Liver (tissue), 8 donors: ENCODE measurements at regions not wholly inside any gene's neighbourhood (a gene's known extent, or its start where the extent isn't known, plus 50 kb on each side); places are given as distances from the start of the nearest gene placed in this dataset.

Source experiments
- DNase-seq: peaks from one replicate; pipeline ENCODE4 v3.0.0-alpha.2; 2017; ENCODE audit warnings: low spot score
- H3K27ac ChIP-seq, 2 donors: one replicate each; pipeline ENCODE4 v1.7.0; 2013; ENCODE audit warnings: inconsistent platforms in 2 of 2, low read length in 2 of 2, control low read depth in 1 of 2, low read depth in 1 of 2, mild to moderate bottlenecking in 1 of 2
- H3K27me3 ChIP-seq, 4 donors: one replicate each; pipeline versions ENCODE4 v1.6.1 to v1.7.0; 2013; ENCODE audit warnings: low read length in 3 of 4, inconsistent platforms in 1 of 4, mild to moderate bottlenecking in 1 of 4, moderate library complexity in 1 of 4; ENCODE audit not compliant: control insufficient read depth in 4 of 4, insufficient read depth in 4 of 4
- H3K36me3 ChIP-seq, 4 donors: one replicate each; pipeline versions ENCODE4 v1.6.1 to v1.7.0; 2013; ENCODE audit warnings: low read length in 3 of 4, mild to moderate bottlenecking in 3 of 4, low read depth in 1 of 4, moderate library complexity in 1 of 4; ENCODE audit not compliant: control insufficient read depth in 4 of 4, insufficient read depth in 3 of 4
- H3K4me1 ChIP-seq, 4 donors: one replicate each; pipeline versions ENCODE4 v1.6.1 to v1.7.0; 2013; ENCODE audit warnings: low read length in 3 of 4, mild to moderate bottlenecking in 3 of 4, moderate library complexity in 1 of 4; ENCODE audit not compliant: control insufficient read depth in 4 of 4, insufficient read depth in 4 of 4
- H3K4me3 ChIP-seq, 3 donors: one replicate each; pipeline versions ENCODE4 v1.6.1 to v1.7.0; 2013; ENCODE audit warnings: low read length in 3 of 3, control low read depth in 1 of 3, low read depth in 1 of 3, mild to moderate bottlenecking in 1 of 3
- H3K9ac ChIP-seq, 2 donors: one replicate each; pipeline ENCODE4 v1.7.0; 2013; ENCODE audit warnings: low read length in 2 of 2, mild to moderate bottlenecking in 2 of 2, moderate library complexity in 2 of 2, control low read depth in 1 of 2, low read depth in 1 of 2
- H3K9me3 ChIP-seq, 4 donors: one replicate each; pipeline versions ENCODE4 v1.6.1 to v1.7.0; 2013; ENCODE audit warnings: low read length in 3 of 4; ENCODE audit not compliant: control insufficient read depth in 4 of 4
- EGR1 ChIP-seq, 2 donors: IDR thresholded peaks; 2 replicates each; pipeline ENCODE4 v1.6.1; 2016 to 2018; ENCODE audit warnings: antibody characterized with exemption in 2 of 2, low read depth in 2 of 2
- FOXA1 ChIP-seq: IDR thresholded peaks from 2 replicates; pipeline ENCODE4 v1.6.1; 2016; ENCODE audit warnings: antibody characterized with exemption
- FOXA2 ChIP-seq: IDR thresholded peaks from 2 replicates; pipeline ENCODE4 v1.6.1; 2016; ENCODE audit warnings: antibody characterized with exemption
- GABPA ChIP-seq, 2 donors: IDR thresholded peaks in 1 of 2; conservative IDR thresholded peaks in 1 of 2; 2 replicates each; pipeline ENCODE4 v1.6.1; 2016; ENCODE audit warnings: antibody characterized with exemption in 2 of 2, mild to moderate bottlenecking in 1 of 2, moderate library complexity in 1 of 2
- HNF4A ChIP-seq, 2 donors: conservative IDR thresholded peaks; 2 replicates each; pipeline ENCODE4 v1.6.1; 2016; ENCODE audit warnings: antibody characterized with exemption in 2 of 2, mild to moderate bottlenecking in 2 of 2
- HNF4G ChIP-seq: IDR thresholded peaks from 2 replicates; pipeline ENCODE4 v1.6.1; 2016; ENCODE audit warnings: antibody characterized with exemption
- JUND ChIP-seq, 2 donors: IDR thresholded peaks; 2 replicates each; pipeline ENCODE4 v1.6.1; 2016; ENCODE audit warnings: antibody characterized with exemption in 2 of 2
- NR2F2 ChIP-seq: IDR thresholded peaks from 2 replicates; pipeline ENCODE4 v1.6.1; 2016; ENCODE audit warnings: antibody characterized with exemption
- RAD21 ChIP-seq, 2 donors: IDR thresholded peaks; 2 replicates each; pipeline ENCODE4 v1.6.1; 2016; ENCODE audit warnings: antibody characterized with exemption in 2 of 2, mild to moderate bottlenecking in 2 of 2
- RXRA ChIP-seq, 2 donors: IDR thresholded peaks; 2 replicates each; pipeline ENCODE4 v1.6.1; 2017 to 2018; ENCODE audit warnings: antibody characterized with exemption in 2 of 2, mild to moderate bottlenecking in 1 of 2
- SP1 ChIP-seq: IDR thresholded peaks from 2 replicates; pipeline ENCODE4 v1.6.1; 2018; ENCODE audit warnings: antibody characterized with exemption, mild to moderate bottlenecking
- TAF1 ChIP-seq: conservative IDR thresholded peaks from 2 replicates; pipeline ENCODE4 v1.6.1; 2016; ENCODE audit warnings: antibody characterized with exemption, mild to moderate bottlenecking
- YY1 ChIP-seq: IDR thresholded peaks from 2 replicates; pipeline ENCODE4 v1.6.1; 2016; ENCODE audit warnings: antibody characterized with exemption, mild to moderate bottlenecking
- WGBS: extraction: QIAGEN DNeasy Blood & Tissue Kit; methylation state at CpG from one replicate; pipeline ENCODE4 v1.1.7; 2013; 5-methylcytosine and 5-hydroxymethylcytosine counted together
- TF ChIP-seq, protein P1 (sequence below): IDR thresholded peaks from 2 replicates; pipeline ENCODE4 v1.6.1; 2016; ENCODE audit warnings: antibody characterized with exemption
- TF ChIP-seq, protein P2 (sequence below): IDR thresholded peaks from 2 replicates; pipeline ENCODE4 v1.6.1; 2016; ENCODE audit warnings: antibody characterized with exemption, mild to moderate bottlenecking
- TF ChIP-seq, protein P3 (sequence below): IDR thresholded peaks from 2 replicates; pipeline ENCODE4 v1.6.1; 2016; ENCODE audit warnings: antibody characterized with exemption
- TF ChIP-seq, protein P4 (sequence below): fragments of 150-350 bp; IDR thresholded peaks from 2 replicates; pipeline ENCODE4 v1.5.1; 2017; ENCODE audit warnings: improper control_type of control experiment, low read depth, low read length; ENCODE audit not compliant: missing input control
- TF ChIP-seq, protein P5 (sequence below): IDR thresholded peaks from 2 replicates; pipeline ENCODE4 v1.6.1; 2016; ENCODE audit warnings: antibody characterized with exemption
- donor health status: healthy.
- donor health status: healthy.
- donor health status: healthy.
- donor health status: healthy.
- donor health status: healthy.

DNA sequence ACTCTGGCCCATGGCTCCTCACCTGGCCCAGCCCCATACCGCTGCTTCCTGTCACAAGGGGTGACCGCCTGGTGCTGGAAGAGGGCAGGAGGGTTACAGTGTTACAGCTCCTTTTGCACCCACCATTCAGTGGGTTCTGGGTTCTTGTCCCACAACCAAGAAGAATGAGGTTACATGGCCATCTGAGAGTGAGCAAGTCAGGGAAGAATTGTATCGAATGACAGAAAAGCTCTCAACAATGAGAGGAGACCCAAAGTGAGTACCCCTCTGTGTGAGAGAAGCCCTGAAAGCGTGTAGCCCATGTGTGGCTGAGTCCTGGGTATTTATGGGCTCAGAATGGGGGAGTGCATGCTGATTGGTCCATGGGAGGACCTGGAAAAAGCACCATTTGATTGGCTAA, 888.5 kb downstream of the ADGRL2 start:
- Histone ChIP-seq H3K4me1 (no peaks in the 10 kb centered on the region), H3K36me3 (peaks cover 0 to 2% (median 0%) of the 10 kb centered on the region in 4 donors), H3K27me3 (no peaks in the 10 kb centered on the region), H3K9ac (no peak overlapping the region), H3K4me3 (peak overlapping the region in 1 of 3 donors; percentile 32), H3K9me3 (peaks cover 1 to 10% (median 4%) of the 10 kb centered on the region in 4 donors), H3K27ac (no peak overlapping the region)
- DNase-seq = no peak
- WGBS = 67% methylated on average over 4 of the region's 4 CpGs
- TF ChIP-seq RXRA (IDR thresholded peaks at IDR 0.05) (no peak), EGR1 (IDR thresholded peaks at IDR 0.05; ENCODE audit: low read depth in 2 of 2) (no peak), JUND (IDR thresholded peaks at IDR 0.05) (no peak), HNF4A (conservative IDR thresholded peaks at IDR 0.05) (no peak), HNF4G (no peak), YY1 (no peak), SP1 (no peak), GABPA (IDR thresholded peaks at IDR 0.05 in 1 of 2, conservative IDR thresholded peaks at IDR 0.05 in 1 of 2) (no peak), TAF1 (no peak), RAD21 (IDR thresholded peaks at IDR 0.05) (no peak), FOXA2 (no peak), FOXA1 (no peak), NR2F2 (no peak)
- TF ChIP-seq, protein P1, sequence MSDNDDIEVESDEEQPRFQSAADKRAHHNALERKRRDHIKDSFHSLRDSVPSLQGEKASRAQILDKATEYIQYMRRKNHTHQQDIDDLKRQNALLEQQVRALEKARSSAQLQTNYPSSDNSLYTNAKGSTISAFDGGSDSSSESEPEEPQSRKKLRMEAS = no peak
- TF ChIP-seq, protein P2, sequence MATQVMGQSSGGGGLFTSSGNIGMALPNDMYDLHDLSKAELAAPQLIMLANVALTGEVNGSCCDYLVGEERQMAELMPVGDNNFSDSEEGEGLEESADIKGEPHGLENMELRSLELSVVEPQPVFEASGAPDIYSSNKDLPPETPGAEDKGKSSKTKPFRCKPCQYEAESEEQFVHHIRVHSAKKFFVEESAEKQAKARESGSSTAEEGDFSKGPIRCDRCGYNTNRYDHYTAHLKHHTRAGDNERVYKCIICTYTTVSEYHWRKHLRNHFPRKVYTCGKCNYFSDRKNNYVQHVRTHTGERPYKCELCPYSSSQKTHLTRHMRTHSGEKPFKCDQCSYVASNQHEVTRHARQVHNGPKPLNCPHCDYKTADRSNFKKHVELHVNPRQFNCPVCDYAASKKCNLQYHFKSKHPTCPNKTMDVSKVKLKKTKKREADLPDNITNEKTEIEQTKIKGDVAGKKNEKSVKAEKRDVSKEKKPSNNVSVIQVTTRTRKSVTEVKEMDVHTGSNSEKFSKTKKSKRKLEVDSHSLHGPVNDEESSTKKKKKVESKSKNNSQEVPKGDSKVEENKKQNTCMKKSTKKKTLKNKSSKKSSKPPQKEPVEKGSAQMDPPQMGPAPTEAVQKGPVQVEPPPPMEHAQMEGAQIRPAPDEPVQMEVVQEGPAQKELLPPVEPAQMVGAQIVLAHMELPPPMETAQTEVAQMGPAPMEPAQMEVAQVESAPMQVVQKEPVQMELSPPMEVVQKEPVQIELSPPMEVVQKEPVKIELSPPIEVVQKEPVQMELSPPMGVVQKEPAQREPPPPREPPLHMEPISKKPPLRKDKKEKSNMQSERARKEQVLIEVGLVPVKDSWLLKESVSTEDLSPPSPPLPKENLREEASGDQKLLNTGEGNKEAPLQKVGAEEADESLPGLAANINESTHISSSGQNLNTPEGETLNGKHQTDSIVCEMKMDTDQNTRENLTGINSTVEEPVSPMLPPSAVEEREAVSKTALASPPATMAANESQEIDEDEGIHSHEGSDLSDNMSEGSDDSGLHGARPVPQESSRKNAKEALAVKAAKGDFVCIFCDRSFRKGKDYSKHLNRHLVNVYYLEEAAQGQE = no peak
- TF ChIP-seq, protein P3, sequence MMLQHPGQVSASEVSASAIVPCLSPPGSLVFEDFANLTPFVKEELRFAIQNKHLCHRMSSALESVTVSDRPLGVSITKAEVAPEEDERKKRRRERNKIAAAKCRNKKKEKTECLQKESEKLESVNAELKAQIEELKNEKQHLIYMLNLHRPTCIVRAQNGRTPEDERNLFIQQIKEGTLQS = no peak
- TF ChIP-seq, protein P4, sequence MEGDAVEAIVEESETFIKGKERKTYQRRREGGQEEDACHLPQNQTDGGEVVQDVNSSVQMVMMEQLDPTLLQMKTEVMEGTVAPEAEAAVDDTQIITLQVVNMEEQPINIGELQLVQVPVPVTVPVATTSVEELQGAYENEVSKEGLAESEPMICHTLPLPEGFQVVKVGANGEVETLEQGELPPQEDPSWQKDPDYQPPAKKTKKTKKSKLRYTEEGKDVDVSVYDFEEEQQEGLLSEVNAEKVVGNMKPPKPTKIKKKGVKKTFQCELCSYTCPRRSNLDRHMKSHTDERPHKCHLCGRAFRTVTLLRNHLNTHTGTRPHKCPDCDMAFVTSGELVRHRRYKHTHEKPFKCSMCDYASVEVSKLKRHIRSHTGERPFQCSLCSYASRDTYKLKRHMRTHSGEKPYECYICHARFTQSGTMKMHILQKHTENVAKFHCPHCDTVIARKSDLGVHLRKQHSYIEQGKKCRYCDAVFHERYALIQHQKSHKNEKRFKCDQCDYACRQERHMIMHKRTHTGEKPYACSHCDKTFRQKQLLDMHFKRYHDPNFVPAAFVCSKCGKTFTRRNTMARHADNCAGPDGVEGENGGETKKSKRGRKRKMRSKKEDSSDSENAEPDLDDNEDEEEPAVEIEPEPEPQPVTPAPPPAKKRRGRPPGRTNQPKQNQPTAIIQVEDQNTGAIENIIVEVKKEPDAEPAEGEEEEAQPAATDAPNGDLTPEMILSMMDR = no peak
- TF ChIP-seq, protein P5, sequence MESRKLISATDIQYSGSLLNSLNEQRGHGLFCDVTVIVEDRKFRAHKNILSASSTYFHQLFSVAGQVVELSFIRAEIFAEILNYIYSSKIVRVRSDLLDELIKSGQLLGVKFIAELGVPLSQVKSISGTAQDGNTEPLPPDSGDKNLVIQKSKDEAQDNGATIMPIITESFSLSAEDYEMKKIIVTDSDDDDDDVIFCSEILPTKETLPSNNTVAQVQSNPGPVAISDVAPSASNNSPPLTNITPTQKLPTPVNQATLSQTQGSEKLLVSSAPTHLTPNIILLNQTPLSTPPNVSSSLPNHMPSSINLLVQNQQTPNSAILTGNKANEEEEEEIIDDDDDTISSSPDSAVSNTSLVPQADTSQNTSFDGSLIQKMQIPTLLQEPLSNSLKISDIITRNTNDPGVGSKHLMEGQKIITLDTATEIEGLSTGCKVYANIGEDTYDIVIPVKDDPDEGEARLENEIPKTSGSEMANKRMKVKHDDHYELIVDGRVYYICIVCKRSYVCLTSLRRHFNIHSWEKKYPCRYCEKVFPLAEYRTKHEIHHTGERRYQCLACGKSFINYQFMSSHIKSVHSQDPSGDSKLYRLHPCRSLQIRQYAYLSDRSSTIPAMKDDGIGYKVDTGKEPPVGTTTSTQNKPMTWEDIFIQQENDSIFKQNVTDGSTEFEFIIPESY = no peak
